A673 (cell line): ENCODE measurements at regions not wholly inside any gene's neighbourhood (a gene's known extent, or its start where the extent isn't known, plus 50 kb on each side); places are given as distances from the start of the nearest gene placed in this dataset.

Experiments
- EZH2 ChIP-seq: fragments of 200-600 bp; sonication (generic); IDR thresholded peaks from 2 replicates; pipeline ENCODE4 v1.6.1; 2017; ENCODE audit warnings: borderline replicate concordance, low read depth, mild to moderate bottlenecking, mixed read lengths, antibody characterized with exemption, low read length; ENCODE audit not compliant: poor library complexity, severe bottlenecking
- TF ChIP-seq, protein P1 (sequence below): fragments of 300-800, 200-600 bp; sonication (generic); conservative IDR thresholded peaks from 2 replicates; pipeline ENCODE4 v1.5.1; 2017; ENCODE audit warnings: low read depth, mild to moderate bottlenecking, antibody characterized with exemption, low read length, moderate library complexity, mixed read lengths

GRCh38 chr1:238674316-238674715 is 712.1 kb upstream of the CHRM3 start:
- TF ChIP-seq, protein P1, sequence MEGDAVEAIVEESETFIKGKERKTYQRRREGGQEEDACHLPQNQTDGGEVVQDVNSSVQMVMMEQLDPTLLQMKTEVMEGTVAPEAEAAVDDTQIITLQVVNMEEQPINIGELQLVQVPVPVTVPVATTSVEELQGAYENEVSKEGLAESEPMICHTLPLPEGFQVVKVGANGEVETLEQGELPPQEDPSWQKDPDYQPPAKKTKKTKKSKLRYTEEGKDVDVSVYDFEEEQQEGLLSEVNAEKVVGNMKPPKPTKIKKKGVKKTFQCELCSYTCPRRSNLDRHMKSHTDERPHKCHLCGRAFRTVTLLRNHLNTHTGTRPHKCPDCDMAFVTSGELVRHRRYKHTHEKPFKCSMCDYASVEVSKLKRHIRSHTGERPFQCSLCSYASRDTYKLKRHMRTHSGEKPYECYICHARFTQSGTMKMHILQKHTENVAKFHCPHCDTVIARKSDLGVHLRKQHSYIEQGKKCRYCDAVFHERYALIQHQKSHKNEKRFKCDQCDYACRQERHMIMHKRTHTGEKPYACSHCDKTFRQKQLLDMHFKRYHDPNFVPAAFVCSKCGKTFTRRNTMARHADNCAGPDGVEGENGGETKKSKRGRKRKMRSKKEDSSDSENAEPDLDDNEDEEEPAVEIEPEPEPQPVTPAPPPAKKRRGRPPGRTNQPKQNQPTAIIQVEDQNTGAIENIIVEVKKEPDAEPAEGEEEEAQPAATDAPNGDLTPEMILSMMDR, result no peak
- no peak for TF ChIP-seq EZH2
